Right forelimb (tissue), 1 donor: ENCODE measurements at regions not wholly inside any gene's neighbourhood (a gene's known extent, or its start where the extent isn't known, plus 50 kb on each side); places are given as distances from the start of the nearest gene placed in this dataset.
"Not testable (repeated sequence)": the region's sequence is repeated elsewhere in the genome, so short reads cannot be mapped to it uniquely, and the experiment has no call there.

ENCODE experiments used
- DNase-seq: peaks from one replicate; pipeline ENCODE4 v3.0.0-alpha.2; 2018

DNA sequence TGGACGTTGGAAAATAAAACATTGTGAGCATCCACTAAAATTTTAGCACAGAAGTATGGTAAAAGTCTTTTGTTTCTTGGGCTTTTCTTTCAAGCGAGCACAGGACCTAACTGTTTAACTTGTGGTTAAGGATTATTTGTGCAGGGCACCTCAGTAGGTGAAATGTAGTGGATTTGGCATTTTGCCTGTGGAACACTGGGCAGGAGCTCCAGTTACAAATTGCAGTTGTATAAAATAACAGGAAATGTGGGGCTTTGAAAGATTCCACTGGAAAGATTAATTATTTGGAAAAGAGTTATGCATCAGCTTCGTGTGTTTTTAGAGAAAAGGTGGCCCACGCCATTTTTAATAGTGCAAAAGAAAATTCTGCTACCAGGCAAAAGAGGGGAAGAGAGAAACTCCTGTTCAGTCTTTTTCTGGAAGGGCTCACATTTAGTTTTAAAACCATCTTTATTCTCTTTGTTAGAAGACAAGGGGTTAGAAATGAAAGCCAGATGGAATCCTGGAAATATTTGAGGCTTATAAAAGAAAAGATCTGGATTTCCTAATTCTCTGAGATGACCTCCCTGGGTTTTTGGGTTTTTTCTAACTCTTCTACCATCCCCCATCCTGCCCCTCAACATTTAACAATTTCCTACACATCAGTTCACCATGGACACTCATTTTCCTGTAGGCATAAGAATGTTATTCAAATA is 144.3 kb upstream of the SERTAD2 start:
- no peak for DNase-seq

DNA sequence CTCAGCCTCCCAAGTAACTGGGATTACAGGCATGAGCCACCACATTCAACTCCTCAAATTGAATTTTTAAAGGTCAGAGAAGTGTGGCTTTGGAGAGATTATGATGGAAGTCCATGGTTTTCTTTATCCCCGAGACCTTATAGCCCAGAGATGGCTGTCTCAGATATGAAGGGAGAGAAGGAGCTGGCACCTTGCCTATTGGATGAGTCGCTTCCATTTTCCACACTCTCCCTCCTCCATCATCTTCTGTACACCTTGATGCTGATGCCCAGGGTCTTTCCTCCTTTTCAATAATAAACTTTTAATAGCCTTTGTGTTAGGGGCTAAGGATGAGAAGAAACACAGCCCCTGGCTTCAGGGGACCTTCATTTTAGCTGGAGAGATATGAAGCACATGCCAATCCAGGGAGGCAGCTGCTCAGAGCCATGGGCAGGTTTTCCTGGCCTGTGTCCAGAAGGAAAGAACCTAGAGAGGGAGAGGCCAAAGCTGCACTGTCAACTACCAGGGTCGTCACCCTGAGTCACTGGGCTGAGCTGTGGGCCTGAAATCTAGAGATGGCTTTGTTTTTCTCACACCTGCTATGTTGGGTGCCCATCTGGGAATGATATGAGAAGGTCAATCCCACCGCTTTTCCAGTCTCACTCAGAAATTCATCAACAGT is 146.0 kb upstream of the SERTAD2 start:
- no peak for DNase-seq

DNA sequence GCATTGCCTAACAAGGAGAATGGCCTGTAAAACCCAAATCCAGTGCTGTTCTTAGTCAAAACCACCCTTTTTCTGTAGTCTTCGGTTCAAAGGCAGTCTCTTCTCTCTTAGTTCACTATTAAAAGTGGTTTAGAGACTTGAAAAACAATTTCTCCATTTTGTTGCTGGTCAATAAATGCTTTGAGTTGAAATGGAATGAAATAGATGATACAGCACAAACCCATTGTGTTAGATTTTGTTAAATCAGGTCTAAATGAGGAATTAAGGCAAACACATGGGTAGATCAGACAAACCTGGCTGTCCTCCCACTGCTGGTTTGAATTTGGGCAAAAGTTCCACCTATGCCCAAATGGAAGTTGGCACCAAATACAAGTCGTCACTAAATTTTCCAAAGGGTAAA is 150.1 kb upstream of the SERTAD2 start:
- no peak for DNase-seq

DNA sequence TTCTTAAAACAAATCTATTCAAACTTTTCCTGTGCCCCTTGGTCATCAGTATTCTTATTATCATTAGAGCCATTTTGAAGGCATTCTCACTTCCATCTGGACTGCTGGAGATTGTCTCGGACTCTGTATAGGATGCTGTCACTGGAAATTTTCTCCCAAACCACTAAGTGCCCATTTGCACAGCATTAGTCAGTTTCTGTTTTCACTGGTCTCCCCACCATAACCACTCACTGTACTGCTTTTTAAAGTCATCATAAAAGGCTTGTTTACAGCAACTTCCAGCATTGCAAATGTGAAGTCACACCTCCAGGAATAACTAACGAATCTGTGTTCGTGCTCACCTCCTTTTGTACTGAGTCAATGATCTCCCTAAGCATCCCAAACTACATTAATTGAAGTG is 150.9 kb upstream of the SERTAD2 start:
- no peak for DNase-seq

DNA sequence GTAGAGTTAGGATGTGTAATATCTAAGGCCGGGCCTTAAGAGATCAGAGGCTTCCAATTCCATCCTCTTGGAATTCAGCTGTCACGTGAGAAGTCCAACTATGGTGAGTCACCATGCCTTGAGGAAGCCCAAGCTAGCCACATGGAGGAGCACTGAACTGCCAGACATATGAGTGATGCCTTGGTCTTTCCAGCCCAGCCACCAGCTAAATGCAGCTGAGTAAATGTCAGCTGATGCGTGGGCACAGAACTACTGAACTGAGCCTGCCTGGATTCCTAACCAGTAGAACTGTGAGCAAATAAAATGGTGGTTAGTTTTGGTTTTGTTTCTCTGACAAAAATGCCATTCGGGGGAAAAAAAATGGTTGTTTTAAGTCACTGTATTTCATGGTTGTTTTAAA is 153.7 kb upstream of the SERTAD2 start:
- no peak for DNase-seq

DNA sequence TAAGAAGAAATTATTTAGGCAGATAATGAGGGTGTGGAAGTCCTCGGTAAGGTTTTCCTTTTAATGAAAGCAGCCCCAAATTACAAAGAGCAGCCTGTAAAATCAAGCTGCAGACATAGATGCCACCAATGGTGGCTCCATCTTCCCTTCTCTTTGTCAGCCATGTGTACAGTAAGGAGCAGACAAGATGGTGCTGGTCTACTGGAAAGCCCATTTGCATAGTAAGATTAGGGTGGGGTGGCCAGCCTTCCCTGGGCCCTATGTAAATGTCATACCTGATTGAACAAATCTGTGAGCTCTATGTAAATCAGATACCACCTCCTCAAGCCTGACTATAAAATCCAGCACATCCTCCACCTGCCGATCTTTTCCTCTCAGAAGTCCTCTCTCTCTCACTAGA is 154.4 kb upstream of the SERTAD2 start:
- no peak for DNase-seq

DNA sequence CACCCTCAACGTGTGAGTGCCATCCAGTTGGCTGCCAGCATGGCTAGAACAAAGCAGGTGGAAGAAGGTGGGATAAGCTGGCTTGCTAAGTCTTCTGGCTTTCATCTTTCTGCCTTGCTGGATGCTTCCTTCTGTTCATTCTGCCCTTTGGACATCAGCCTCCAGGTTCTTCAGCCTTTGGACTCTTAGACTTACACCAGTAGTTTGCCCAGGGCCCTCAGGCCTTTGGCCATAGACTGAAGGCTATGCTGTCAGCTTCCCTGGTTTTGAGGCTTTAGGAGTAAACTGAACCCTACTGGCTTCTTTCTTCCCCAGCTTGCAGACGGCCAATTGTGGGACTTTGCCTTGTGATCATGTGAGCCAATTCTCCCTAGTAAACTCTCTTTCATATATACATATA is 155.0 kb upstream of the SERTAD2 start:
- no peak for DNase-seq

DNA sequence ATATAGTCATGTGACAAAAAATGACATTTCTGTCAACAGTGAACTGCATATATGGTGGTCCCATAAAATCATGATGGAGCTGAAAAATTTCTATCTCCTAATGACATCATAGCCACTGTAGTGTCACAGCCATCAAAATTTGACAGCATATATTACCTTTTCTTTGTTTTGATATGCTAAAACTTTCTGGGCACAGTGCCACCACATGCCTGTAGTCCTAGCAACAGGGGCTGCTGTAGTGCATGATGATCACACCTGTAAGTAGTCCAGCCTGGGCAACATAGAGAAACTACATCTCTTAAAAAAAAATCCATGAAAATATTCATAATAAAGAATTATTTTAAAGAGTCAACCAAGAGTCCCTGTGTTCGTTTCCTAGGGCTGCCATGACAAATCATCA is 155.5 kb upstream of the SERTAD2 start:
- DNase-seq, result no peak

DNA sequence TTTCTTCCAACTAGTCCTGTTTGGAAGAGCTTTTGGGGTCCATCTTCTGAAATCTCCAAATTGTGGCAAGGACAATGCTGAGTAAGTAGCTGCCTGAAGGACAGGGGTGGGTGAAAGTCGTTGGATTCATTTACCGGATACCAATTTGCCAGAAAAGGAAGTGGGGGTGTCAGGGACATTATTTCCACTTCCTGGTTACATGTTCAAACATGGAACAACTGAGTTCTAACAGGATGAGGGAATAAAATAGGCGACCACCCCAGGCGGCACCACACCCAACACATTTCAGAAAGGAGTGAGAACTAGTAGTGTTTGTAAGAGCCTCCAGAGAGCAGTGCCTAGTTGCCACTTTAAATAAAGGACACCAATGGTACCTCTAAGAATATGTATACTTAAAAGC is 158.6 kb upstream of the SERTAD2 start:
- no peak for DNase-seq

DNA sequence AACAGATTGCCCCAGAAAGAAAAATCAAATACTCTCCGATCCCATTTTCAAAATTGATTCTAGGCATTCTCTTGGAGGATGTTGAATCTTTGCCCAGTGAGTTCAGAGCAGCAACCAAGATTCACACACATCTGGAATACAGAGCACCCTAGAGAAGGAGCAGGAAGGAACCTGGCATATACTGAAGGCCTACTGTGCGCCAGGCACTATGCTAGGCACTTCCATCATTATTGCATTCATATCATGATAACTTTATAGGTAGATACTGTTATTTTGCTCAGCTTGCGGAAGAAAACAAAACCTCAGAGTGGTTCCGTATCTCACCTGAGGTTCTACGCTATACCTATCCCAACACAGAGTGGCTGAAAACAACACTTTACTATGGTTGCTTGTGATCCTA is 160.3 kb upstream of the SERTAD2 start:
- no peak for DNase-seq

DNA sequence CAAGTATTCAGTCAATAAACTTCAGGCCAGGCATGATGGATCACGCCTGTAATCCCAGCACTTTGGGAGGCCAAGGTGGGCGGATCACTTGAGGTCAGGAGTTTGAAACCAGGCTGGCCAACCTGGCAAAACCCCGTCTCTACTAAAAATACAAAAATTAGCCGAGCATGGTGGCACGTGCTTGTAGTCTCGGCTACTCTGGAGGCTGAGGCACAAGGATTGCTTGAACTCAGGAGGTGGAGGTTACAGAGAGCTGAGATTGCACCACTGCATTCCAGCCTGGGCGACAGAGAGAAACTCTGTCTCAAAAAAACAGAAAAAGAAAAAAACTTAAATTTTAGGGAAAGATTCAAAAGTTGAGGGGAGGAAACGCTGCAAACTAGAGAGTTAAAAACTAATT is 162.8 kb upstream of the SERTAD2 start:
- DNase-seq, result not testable (repeated sequence)

DNA sequence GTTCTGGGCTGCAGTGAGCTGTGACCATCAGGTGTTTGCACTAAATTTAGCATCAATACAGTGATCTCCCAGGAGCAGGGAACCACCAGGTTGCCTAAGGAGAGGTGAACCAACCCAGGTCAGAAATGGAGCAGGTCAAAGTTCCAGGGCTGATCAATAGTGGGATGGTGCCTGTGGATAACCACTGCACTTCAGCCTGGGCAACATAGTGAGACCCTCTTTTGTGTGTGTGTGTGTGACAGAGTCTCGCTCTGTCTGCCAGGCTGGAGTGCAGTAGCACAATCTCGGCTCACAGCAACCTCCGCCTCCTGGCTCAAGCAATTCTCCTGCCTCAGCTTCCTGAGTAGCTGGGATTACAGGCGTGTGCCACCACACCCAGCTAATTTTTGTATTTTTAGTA is 163.7 kb upstream of the SERTAD2 start:
- DNase-seq, result no peak

DNA sequence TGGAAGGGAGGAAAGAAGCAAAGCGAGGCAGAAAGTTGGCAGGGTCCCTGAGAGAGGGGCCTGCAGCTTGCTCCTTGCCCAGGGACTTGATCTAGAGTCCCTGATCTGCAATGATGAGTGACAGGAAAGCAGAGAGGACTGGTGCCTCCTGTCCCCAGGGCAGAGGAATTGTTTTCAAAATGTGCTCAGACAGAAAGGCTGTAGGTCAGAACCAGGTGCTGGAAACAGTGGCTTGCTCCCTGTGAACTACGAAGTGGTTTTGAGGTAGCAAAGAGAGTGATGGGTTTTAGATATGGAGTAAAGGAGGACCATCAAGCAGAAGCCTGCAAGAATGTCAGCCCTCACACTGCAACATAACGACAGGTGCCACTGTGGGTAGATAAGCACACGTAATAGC is 164.9 kb upstream of the SERTAD2 start:
- no peak for DNase-seq

DNA sequence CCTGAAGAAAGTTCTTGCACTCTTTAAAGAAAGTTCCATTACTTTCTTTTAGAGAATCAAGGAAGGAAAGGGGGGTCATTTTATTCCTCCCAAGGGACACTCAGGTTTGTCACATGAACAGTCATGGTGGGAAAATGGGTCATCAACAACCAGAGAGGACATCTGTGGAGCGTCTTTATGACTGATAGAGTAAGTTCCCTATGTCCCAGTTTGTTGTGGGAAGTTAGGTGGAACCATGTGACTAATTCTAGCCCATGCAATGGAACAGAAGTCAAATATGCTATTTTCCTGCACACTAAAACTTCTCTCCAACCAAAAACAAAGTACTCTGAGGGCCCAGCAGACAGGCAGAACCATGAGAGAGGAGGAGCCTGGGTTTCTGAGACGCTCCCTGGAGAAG is 165.6 kb upstream of the SERTAD2 start:
- DNase-seq, result no peak

DNA sequence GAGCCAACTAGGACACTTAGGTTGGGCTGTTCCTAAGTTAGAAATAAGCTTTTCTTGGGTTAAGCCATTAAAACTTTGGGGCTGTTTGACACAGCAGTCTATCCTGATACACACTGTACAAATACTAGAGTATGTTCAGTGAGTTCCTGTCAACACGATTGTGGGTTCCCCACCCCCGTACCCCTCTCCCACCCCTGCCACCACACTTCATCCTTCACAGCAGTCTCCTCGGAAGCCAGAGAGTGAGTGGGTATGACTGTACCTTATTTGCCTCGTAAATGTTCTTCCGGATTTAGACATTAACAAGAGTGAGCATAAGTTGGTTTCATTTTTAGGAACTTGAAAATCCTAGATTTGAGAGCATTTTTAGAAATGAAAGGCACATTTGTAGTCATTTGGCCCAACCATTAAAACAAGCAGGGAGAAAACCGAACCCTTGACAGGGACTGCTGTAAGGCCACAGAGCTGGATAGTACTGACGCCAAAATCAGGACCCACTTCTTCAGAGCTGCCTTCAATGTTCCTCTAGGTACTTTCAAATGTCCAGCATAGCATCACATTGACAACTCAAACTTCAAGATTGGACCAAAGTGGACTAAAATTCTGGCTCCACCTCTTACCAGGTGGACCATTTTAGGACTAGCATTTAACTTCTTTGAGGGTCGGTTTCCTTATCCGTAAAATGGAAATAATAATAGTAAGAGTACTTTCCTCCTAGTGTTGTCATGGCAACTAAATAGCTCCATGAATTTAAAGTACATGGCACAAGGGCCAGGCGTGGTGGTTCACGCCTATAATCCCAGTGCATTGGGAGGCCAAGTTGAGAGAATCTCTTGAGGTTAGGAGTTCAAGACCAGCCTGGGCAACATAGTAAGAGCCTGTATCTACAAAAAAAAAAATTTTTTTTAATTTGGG is 166.3 kb upstream of the SERTAD2 start:
- no peak for DNase-seq

DNA sequence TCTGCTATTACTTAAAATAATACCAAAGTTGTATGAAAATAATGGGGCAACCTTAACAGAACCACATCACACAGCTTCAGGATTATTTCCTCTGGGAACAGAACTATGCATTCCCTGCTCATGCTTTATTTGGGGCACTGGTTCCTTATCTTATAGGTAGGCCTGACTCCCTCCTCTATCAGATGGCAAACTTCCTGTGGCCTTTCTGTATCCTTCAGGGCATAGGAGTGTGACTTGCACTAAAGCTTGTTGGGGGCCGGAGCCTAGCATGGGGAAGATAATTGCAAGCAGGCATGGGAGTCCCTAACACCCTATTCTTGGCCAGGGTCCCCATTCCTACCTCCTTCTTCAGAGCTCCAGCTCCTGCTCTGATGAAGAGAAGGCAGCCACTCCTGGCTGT is 167.2 kb upstream of the SERTAD2 start:
- no peak for DNase-seq

DNA sequence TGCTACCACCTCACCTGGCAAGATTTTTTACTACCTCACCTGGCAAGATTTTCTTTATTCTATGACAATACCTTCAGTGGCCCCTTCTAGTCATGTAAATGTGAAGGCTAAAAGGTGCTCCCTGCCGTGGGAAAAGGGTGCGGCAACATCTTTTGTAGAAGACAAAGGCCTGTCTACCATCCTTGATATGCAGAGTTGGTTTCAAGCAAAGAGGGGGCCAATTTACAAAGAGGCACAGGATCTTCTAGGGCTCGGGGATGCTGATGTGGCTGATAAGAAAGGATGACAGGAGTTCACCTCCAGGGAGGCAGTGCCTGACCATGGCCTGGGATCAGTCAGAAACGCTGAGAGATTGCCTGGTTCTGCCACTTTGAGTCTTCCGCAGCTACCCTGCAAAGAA is 165.4 kb upstream of the SLC1A4 start:
- no peak for DNase-seq

DNA sequence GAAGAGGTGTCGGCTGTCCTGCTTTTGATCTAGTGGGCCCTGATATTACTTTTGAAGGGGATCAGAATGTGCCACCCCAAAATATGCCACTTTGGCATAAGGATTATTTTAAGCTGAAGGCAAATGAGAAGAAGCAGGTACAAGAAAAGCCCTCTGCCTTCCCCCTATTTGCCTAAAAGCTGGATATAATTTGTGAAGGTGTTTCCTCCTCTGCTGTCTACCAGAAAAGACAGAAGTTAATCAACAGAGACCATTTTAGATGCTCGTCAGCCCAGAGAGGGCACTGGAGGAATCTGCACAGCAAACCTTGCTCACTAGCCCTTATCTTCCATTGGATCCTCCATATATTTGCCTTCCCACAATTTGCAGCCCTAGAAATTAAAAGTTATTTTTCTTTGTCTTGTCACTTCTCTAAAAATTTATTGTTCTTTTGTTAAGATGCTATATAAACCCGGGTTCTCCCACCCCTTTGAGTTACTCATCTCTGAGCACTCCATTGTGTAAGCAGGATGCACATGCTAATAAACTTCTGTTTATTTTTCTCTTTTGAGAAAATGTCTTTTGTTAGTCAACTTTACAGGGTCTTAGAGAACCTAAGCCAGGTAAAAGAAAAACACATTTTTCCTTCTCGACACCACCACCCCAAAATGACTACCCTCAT is 163.2 kb upstream of the SLC1A4 start:
- no peak for DNase-seq

DNA sequence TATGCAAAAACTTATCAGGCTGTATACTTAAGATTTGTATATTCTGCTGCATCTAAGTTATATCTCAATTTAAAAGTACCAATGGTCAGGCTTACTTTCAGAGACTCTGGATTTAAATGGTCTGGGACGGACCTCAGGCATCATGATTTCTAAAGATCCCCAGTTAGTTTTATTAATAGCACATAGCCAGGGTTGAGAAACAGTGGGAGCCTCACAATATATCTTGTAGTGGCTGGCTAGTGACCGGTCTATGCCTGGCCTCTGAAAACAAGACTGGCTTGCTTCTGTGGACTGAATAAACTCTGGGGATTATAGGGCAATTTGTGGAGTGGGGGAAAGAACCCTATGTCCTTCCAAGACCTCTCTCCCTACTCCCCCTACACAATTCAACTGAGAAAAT is 162.5 kb upstream of the SLC1A4 start:
- no peak for DNase-seq

DNA sequence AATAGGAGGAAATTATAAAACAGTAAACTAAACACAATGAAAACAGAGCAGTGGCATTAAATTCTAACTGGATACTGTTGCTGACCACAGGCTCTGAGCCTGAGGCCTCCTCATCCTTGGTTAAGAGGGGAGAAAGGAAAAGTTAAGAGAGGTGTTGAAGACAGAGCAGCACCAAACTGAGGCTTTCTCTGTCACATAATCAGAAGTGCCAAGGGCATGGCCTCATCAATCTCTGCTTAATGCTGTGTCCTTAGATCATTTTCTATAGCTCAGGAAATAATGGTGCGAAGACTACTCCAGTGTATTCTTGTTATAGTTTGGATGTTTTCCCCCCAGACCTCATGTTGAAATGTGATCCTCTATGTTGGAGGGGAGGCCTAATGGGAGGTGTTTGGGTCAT is 160.9 kb upstream of the SLC1A4 start:
- DNase-seq, result no peak

DNA sequence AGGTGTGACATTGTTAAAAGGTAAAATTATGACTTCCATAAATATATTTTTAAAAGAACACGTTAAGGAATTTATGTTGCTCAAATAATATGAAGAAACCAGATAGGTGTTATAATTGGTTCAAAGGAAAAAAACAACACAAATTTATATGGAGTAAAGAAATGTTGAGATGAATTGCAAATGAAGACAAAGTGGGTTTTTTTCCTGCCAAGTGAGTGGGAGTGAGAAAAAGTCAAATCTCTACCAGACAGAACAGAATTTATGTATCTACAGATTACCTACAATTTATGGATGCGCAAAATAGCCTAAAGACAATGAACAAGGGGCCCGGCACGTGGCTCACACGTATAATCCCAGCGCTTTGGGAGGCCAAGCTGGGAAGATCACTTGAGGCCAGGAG is 159.7 kb upstream of the SLC1A4 start:
- no peak for DNase-seq

DNA sequence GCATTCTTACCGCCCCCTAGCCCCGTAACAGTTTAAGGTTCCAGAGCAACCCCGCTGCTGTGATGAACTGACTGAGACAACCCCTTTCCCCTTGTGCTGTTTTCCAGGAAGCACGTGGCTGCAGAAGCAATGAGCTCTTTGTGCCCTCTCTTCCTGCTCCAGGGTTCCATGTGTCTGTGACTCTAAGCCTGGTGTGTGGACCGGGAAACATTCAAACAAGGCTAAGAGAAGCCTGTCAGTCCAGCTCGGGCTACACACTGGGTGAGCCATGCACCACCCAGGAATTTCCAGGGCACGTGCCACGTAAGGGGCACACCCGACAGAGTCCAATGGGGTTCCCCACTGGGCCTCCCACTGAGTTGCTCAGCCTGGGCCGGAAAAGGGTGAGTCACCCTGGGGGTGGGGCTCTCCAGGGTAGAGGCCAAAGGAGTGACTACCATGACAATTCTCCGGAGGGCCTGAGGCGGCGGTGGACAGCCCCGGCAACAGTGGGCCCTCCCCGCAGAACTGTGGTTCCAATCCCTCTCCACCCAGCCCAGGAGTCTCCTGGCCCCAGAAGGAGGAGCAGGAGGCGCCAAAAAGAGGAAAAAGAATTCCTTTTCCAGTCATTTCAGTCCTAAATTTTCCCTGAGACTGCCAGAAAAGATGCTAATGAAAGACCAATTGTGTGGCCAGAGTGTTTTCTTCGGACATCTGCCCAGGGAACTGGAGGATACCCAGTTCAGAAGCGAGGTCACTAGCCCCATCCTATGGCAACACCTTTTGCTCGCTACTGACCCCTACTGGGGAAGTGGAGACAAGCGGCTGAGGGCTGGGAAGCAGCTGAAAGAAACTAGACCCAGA is 157.8 kb upstream of the SLC1A4 start:
- DNase-seq, result peak; percentile 70

DNA sequence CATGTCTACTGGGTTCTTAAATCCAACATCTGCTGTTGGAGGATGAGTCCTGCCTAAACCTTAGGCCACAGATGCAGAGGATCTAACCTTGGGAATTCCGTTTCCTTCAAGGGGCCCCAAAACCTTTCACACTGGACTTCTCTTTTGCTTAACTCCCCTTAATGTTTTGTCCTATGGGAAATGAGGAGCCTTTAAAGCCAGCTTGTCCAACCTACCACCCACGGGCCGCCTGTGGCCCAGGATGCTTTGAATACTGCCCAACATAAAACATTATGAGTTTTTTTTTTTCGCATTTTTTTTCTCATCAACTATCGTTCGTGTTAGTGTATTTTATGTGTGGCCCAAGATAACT is 157.2 kb upstream of the SLC1A4 start:
- no peak for DNase-seq
